ENCODE measurements at regions not wholly inside any gene's neighbourhood (a gene's known extent, or its start where the extent isn't known, plus 50 kb on each side); places are given as distances from the start of the nearest gene placed in this dataset.

GRCh38 chr3:63037116-63037515 is 161.9 kb upstream of the CADPS start:
- TF ChIP-seq CTCF (IDR thresholded peaks at IDR 0.05; ENCODE audit: low read length) (no peak), EZH2 (IDR thresholded peaks at IDR 0.05; ENCODE audit: borderline replicate concordance, low read length) (no peak)
